HCT116 (cell line): ENCODE measurements at regions not wholly inside any gene's neighbourhood (a gene's known extent, or its start where the extent isn't known, plus 50 kb on each side); places are given as distances from the start of the nearest gene placed in this dataset.

Source experiments
- ATAC-seq: fragments of 200-7000 bp; cut with Tn5 transposase; 2 replicates; pipeline ENCODE4 v1.9.1; 2020; ENCODE audit warnings: mild to moderate bottlenecking, moderate library complexity
- BruUV-seq: library from RNA; stranded (reverse); fragments of 400-500 nt; replicated peaks from 2 replicates; lab custom pipeline; 2021; lab: Mats Ljungman, UMichigan
- CTCF ChIA-PET: fragments of 300-600 bp; sonication (Branson Sonifier 250); formaldehyde crosslinking; loops from one replicate; lab custom pipeline; 2021; ENCODE audit warnings: antibody characterized with exemption; lab: Charles Lee
- POLR2A ChIA-PET: fragments of 300-600, 350-600 bp; sonication (Branson Sonifier 250); formaldehyde crosslinking; loops from one replicate; lab custom pipeline; 2021; ENCODE audit warnings: antibody characterized with exemption; lab: Charles Lee
- RAD21 ChIA-PET, 2 experiments: fragments of 300-600 bp; sonication (Branson Sonifier 250); formaldehyde crosslinking; loops; one replicate each; lab custom pipeline; 2023; ENCODE audit warnings: low total read pairs in 2 of 2; ENCODE audit not compliant: uncharacterized antibody in 2 of 2, unreplicated experiment in 2 of 2, low non-redundant PET in 1 of 2; lab: Charles Lee
- DNase-seq: peaks from one replicate; pipeline ENCODE4 v3.0.0-alpha.2; 2010; ENCODE audit warnings: low read depth, low spot score
- H2AFZ ChIP-seq: fragments of 200-600 bp; shearing (Covaris generic), sonication (generic); 2 replicates; pipeline ENCODE4 v1.6.1; 2017; ENCODE audit warnings: low read depth, mixed run types, mixed read lengths, antibody characterized with exemption, low read length; ENCODE audit not compliant: poor library complexity, severe bottlenecking
- H3K27ac ChIP-seq: 2 replicates; pipeline ENCODE4 v1.5.1; 2012; ENCODE audit warnings: low read depth, low read length
- H3K27me3 ChIP-seq: fragments of 200-600 bp; sonication (generic); 2 replicates; pipeline ENCODE4 v1.6.1; 2016; ENCODE audit warnings: mixed run types, low read length, mixed read lengths; ENCODE audit not compliant: insufficient read depth
- H3K36me3 ChIP-seq, 2 experiments: fragments of 200-500 bp in 1 of 2; fragments of 200-600 bp in 1 of 2; sonication (Bioruptor generic) in 1 of 2; sonication (generic) in 1 of 2; 2 replicates each; pipeline versions ENCODE4 v1.5.1 to v1.6.1; 2014 to 2016; ENCODE audit warnings: low read length in 2 of 2, inconsistent platforms in 1 of 2, mixed read lengths in 1 of 2, mixed run types in 1 of 2; ENCODE audit not compliant: insufficient read depth in 2 of 2, control insufficient read depth in 1 of 2
- H3K4me1 ChIP-seq, 2 experiments: fragments of 200-600 bp in 1 of 2; sonication (generic) in 1 of 2; 2 replicates each; pipeline versions ENCODE4 v1.5.1 to v1.6.1; 2012 to 2017; ENCODE audit warnings: low read length in 2 of 2, inconsistent platforms in 1 of 2, mild to moderate bottlenecking in 1 of 2, mixed read lengths in 1 of 2, mixed run types in 1 of 2, moderate library complexity in 1 of 2; ENCODE audit not compliant: insufficient read depth in 2 of 2, control insufficient read depth in 1 of 2
- H3K4me2 ChIP-seq: fragments of 200-600 bp; sonication (generic); 2 replicates; pipeline ENCODE4 v1.6.1; 2017; ENCODE audit warnings: mixed run types, low read length, mixed read lengths
- H3K4me3 ChIP-seq, 2 experiments: fragments of 200-600 bp in 1 of 2; sonication (generic) in 1 of 2; replicated peaks in 1 of 2; 2 replicates each; pipeline ENCODE4 v1.5.1; 2011 to 2016; ENCODE audit warnings: low read length in 2 of 2, control low read depth in 1 of 2, low read depth in 1 of 2, mild to moderate bottlenecking in 1 of 2, mixed read lengths in 1 of 2, mixed run types in 1 of 2
- H3K79me2 ChIP-seq: fragments of 200-600 bp; sonication (generic); 2 replicates; pipeline ENCODE4 v1.6.1; 2017; ENCODE audit warnings: mild to moderate bottlenecking, mixed run types, low read length, moderate library complexity, mixed read lengths; ENCODE audit not compliant: insufficient read depth
- H3K9ac ChIP-seq: fragments of 200-600 bp; sonication (generic); 2 replicates; pipeline ENCODE4 v1.6.1; 2016; ENCODE audit warnings: low read length, mixed read lengths
- H3K9me2 ChIP-seq: fragments of 200-600 bp; sonication (generic), shearing (Covaris generic); 2 replicates; pipeline ENCODE4 v1.6.1; 2017; ENCODE audit warnings: mixed run types, mild to moderate bottlenecking, moderate library complexity; ENCODE audit not compliant: insufficient read depth
- H3K9me3 ChIP-seq, 2 experiments: fragments of 200-500 bp in 1 of 2; fragments of 200-600 bp in 1 of 2; sonication (Bioruptor generic) in 1 of 2; sonication (generic) in 1 of 2; 2 replicates each; pipeline ENCODE4 v1.6.1; 2014 to 2017; ENCODE audit warnings: low read length in 2 of 2, mixed read lengths in 2 of 2, inconsistent platforms in 1 of 2, low read depth in 1 of 2, mild to moderate bottlenecking in 1 of 2, mixed run types in 1 of 2, moderate library complexity in 1 of 2; ENCODE audit not compliant: control insufficient read depth in 1 of 2, insufficient read depth in 1 of 2
- H4K20me1 ChIP-seq: fragments of 200-600 bp; sonication (generic), shearing (Covaris generic); 2 replicates; pipeline ENCODE4 v1.6.1; 2017; ENCODE audit warnings: mixed run types, mild to moderate bottlenecking, moderate library complexity; ENCODE audit not compliant: insufficient read depth
- EGR1 ChIP-seq: IDR thresholded peaks from 2 replicates; pipeline ENCODE4 v1.6.1; 2012; ENCODE audit warnings: low read depth
- POLR2AphosphoS5 ChIP-seq: IDR thresholded peaks from 2 replicates; pipeline ENCODE4 v1.6.1; 2011; ENCODE audit warnings: mild to moderate bottlenecking, low read depth, low read length, moderate library complexity
- SP1 ChIP-seq: IDR thresholded peaks from 2 replicates; pipeline ENCODE4 v1.6.1; 2012; ENCODE audit warnings: low read depth
- intact Hi-C: fragments of 100-400 bp; cut with micrococcal nuclease; formaldehyde crosslinking; loops from 2 replicates; pipeline ENCODE4 v1.10.0; 2022
- TF ChIP-seq, protein P1 (sequence below): IDR thresholded peaks from 2 replicates; pipeline ENCODE4 v1.6.1; 2012
- TF ChIP-seq, protein P2 (sequence below): IDR thresholded peaks from 2 replicates; pipeline ENCODE4 v1.6.1; 2012; ENCODE audit warnings: low read depth

DNA sequence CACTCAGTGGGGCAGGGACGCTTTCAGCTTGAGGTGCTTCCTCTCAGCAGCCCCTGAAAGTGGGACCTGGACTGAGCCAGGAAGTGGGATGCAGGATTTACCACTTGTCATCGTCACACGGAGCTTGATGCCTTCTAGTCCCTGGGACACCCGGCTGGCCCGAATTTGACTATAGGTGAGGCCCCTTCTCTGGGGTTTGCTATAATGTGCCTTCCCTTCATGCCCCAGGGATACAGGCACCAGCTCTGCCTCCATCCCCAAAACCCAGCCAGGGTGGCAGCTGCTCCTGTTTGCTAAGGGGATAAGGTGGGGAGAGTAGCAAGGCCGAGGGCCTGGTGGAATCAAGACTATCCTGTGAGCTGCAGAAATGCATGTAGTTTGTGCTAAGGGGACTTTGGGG lies 235.0 kb downstream of the GLRX3 start (continued):
- TF ChIP-seq, protein P1, sequence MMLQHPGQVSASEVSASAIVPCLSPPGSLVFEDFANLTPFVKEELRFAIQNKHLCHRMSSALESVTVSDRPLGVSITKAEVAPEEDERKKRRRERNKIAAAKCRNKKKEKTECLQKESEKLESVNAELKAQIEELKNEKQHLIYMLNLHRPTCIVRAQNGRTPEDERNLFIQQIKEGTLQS: no peak

DNA sequence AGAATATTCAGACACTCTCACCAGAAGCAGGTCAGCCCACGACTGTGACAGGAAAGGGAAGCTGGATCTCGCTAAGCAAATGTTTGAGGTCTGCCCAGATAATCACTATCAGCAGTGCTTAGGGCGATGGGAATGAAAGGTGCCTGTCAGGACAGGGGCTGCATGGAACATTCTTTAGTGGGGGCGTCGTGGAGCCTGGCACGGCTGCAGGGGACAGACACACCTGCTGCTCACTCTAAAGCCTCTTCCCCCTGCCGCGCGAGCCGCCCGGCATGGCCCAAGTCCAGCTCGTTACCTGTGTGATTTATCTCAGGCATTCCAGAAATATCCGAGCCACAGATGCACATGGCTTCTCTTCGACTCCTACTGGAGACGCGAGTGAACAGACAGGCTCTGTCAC lies 235.5 kb downstream of the GLRX3 start:
- Histone ChIP-seq H3K9ac (no peak overlapping the region), H2AFZ (no peak overlapping the region), H3K79me2 (no peaks in the 10 kb centered on the region), H3K4me2 (no peak overlapping the region), H3K9me3 (no peaks in the 10 kb centered on the region), H3K27me3 (no peaks in the 10 kb centered on the region), H3K36me3 (no peaks in the 10 kb centered on the region), H3K4me3 (no peak overlapping the region), H3K4me1 (no peaks in the 10 kb centered on the region), H3K27ac (no peak overlapping the region), H4K20me1 (no peaks in the 10 kb centered on the region), H3K9me2 (no peaks in the 10 kb centered on the region)
- POLR2A ChIA-PET: no interaction called here
- RAD21 ChIA-PET: no interaction called here
- no peak for DNase-seq
- no peak for ATAC-seq
- TF ChIP-seq SP1 (no peak), EGR1 (no peak), POLR2AphosphoS5 (no peak)
- TF ChIP-seq, protein P2, sequence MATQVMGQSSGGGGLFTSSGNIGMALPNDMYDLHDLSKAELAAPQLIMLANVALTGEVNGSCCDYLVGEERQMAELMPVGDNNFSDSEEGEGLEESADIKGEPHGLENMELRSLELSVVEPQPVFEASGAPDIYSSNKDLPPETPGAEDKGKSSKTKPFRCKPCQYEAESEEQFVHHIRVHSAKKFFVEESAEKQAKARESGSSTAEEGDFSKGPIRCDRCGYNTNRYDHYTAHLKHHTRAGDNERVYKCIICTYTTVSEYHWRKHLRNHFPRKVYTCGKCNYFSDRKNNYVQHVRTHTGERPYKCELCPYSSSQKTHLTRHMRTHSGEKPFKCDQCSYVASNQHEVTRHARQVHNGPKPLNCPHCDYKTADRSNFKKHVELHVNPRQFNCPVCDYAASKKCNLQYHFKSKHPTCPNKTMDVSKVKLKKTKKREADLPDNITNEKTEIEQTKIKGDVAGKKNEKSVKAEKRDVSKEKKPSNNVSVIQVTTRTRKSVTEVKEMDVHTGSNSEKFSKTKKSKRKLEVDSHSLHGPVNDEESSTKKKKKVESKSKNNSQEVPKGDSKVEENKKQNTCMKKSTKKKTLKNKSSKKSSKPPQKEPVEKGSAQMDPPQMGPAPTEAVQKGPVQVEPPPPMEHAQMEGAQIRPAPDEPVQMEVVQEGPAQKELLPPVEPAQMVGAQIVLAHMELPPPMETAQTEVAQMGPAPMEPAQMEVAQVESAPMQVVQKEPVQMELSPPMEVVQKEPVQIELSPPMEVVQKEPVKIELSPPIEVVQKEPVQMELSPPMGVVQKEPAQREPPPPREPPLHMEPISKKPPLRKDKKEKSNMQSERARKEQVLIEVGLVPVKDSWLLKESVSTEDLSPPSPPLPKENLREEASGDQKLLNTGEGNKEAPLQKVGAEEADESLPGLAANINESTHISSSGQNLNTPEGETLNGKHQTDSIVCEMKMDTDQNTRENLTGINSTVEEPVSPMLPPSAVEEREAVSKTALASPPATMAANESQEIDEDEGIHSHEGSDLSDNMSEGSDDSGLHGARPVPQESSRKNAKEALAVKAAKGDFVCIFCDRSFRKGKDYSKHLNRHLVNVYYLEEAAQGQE: no peak
- intact Hi-C loops: no loop called here
- no TSS peak for BruUV-seq
- CTCF ChIA-PET: no interaction called here
